Fibroblast of lung (primary cell): ENCODE measurements at regions not wholly inside any gene's neighbourhood (a gene's known extent, or its start where the extent isn't known, plus 50 kb on each side); places are given as distances from the start of the nearest gene placed in this dataset.
A peak's percentile ranks its signal among the peaks of the same experiment; 100 is the strongest.

Experiments used
- DNase-seq, 2 donors: peaks; one replicate each; pipeline versions ENCODE4 v3.0.0 to v3.0.0-alpha.2; 2010; ENCODE audit warnings: low read depth in 2 of 2
- H2AFZ ChIP-seq: 2 replicates; pipeline ENCODE4 v1.5.1; 2012; ENCODE audit warnings: low read length, control low read depth, inconsistent platforms
- H3K27ac ChIP-seq: 2 replicates; pipeline ENCODE4 v1.5.1; 2011; ENCODE audit warnings: low read length, control low read depth; ENCODE audit not compliant: insufficient read depth
- H3K27me3 ChIP-seq: 2 replicates; pipeline ENCODE4 v1.5.1; 2011; ENCODE audit warnings: mild to moderate bottlenecking, low read length; ENCODE audit not compliant: control insufficient read depth, insufficient read depth
- H3K36me3 ChIP-seq: 2 replicates; pipeline ENCODE4 v1.5.1; 2011; ENCODE audit warnings: low read length; ENCODE audit not compliant: control insufficient read depth, insufficient read depth
- H3K4me1 ChIP-seq: 2 replicates; pipeline ENCODE4 v1.5.1; 2011; ENCODE audit warnings: low read length; ENCODE audit not compliant: control insufficient read depth, insufficient read depth; ENCODE audit errors: extremely low read depth
- H3K4me2 ChIP-seq: 2 replicates; pipeline ENCODE4 v1.5.1; 2011; ENCODE audit warnings: low read length, control low read depth; ENCODE audit not compliant: insufficient read depth; ENCODE audit errors: extremely low read depth
- H3K4me3 ChIP-seq, 4 experiments: fragments of 200-600 bp in 1 of 4; sonication (generic) in 1 of 4; replicated peaks in 1 of 4; 2 replicates each; pipeline ENCODE4 v1.5.1; 2011 to 2016; ENCODE audit warnings: low read length in 4 of 4, low read depth in 3 of 4, mild to moderate bottlenecking in 3 of 4, control low read depth in 2 of 4, inconsistent platforms in 1 of 4, mixed read lengths in 1 of 4; ENCODE audit not compliant: insufficient read depth in 1 of 4; ENCODE audit errors: control extremely low read depth in 1 of 4
- H3K79me2 ChIP-seq: 2 replicates; pipeline ENCODE4 v1.5.1; 2012; ENCODE audit warnings: mild to moderate bottlenecking, low read length, inconsistent platforms; ENCODE audit not compliant: control insufficient read depth, insufficient read depth
- H3K9ac ChIP-seq: 2 replicates; pipeline ENCODE4 v1.5.1; 2011; ENCODE audit warnings: mild to moderate bottlenecking, low read length, control low read depth; ENCODE audit not compliant: insufficient read depth
- H3K9me3 ChIP-seq: 2 replicates; pipeline ENCODE4 v1.5.1; 2012; ENCODE audit warnings: low read depth, low read length; ENCODE audit not compliant: control insufficient read depth, insufficient read depth
- H4K20me1 ChIP-seq: 2 replicates; pipeline ENCODE4 v1.5.1; 2011; ENCODE audit warnings: low read length; ENCODE audit not compliant: control insufficient read depth, insufficient read depth; ENCODE audit errors: extremely low read depth
- EZH2 ChIP-seq: IDR thresholded peaks from 2 replicates; pipeline ENCODE4 v1.5.1; 2012; ENCODE audit warnings: low read length, control low read depth, mild to moderate bottlenecking; ENCODE audit errors: missing control alignments
- TF ChIP-seq, protein P1 (sequence below), 2 donors: IDR thresholded peaks in 1 of 2; conservative IDR thresholded peaks in 1 of 2; 1 replicate in 1 of 2; 2 replicates in 1 of 2; pipeline ENCODE4 v1.5.1; 2011 to 2012; ENCODE audit warnings: low read length in 2 of 2, control low read depth in 1 of 2, inconsistent platforms in 1 of 2, low read depth in 1 of 2, mild to moderate bottlenecking in 1 of 2

DNA sequence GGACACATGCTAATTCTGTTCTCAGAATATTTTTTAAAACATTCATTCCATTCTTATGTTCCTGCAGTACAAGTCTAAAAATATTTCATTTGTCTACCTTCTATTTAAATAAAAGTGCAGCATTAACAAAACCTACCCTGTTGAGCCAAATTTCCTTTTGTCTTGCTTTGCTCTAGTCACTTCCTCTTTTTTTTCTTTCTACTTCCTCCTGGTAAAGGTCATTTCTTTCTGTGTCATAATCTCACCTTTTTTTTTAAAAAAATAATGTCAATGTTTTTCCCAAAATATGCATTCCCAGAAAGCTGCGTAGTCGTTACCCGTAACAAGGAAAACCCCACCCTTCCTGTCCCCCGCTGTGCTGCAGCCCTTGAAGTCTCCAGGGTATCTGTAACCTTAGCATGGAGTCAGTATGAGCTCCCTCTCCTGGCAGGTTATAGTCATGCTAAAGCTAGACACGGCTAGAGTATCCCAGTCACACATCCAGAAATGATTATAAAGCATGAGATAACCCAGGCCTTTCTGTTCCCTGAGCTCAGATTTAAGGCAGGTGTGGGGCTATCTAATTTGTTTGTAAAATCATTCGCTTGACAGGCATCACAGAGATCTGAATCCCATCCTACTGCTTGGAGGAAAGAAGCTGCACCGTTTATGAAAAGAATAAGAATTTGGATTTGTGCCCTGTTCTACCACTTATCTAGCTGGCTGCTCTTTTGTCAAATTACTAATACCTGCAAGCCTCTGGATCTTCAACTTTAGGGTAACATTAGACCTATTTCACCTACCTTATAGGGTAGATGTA, 51.1 kb upstream of the EED start:
- Histone ChIP-seq H2AFZ (peak overlapping the region; percentile 24), H3K9me3 (no peaks in the 10 kb centered on the region), H3K4me2 (no peak overlapping the region), H3K4me1 (peaks cover 3% of the 10 kb centered on the region), H3K9ac (no peak overlapping the region), H3K27ac (no peak overlapping the region), H3K79me2 (no peaks in the 10 kb centered on the region), H3K4me3 (peak overlapping the region in 1 of 4 experiments; percentile 37), H4K20me1 (no peaks in the 10 kb centered on the region), H3K36me3 (no peaks in the 10 kb centered on the region), H3K27me3 (no peaks in the 10 kb centered on the region)
- TF ChIP-seq, protein P1, sequence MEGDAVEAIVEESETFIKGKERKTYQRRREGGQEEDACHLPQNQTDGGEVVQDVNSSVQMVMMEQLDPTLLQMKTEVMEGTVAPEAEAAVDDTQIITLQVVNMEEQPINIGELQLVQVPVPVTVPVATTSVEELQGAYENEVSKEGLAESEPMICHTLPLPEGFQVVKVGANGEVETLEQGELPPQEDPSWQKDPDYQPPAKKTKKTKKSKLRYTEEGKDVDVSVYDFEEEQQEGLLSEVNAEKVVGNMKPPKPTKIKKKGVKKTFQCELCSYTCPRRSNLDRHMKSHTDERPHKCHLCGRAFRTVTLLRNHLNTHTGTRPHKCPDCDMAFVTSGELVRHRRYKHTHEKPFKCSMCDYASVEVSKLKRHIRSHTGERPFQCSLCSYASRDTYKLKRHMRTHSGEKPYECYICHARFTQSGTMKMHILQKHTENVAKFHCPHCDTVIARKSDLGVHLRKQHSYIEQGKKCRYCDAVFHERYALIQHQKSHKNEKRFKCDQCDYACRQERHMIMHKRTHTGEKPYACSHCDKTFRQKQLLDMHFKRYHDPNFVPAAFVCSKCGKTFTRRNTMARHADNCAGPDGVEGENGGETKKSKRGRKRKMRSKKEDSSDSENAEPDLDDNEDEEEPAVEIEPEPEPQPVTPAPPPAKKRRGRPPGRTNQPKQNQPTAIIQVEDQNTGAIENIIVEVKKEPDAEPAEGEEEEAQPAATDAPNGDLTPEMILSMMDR (conservative IDR thresholded peaks at IDR 0.05 in 1 of 2, IDR thresholded peaks at IDR 0.05 in 1 of 2; ENCODE audit: low read depth in 1 of 2, low read length in 2 of 2): peak; percentile 74 to 77
- TF ChIP-seq EZH2: no peak
- DNase-seq: peak; percentile 82 to 84

DNA sequence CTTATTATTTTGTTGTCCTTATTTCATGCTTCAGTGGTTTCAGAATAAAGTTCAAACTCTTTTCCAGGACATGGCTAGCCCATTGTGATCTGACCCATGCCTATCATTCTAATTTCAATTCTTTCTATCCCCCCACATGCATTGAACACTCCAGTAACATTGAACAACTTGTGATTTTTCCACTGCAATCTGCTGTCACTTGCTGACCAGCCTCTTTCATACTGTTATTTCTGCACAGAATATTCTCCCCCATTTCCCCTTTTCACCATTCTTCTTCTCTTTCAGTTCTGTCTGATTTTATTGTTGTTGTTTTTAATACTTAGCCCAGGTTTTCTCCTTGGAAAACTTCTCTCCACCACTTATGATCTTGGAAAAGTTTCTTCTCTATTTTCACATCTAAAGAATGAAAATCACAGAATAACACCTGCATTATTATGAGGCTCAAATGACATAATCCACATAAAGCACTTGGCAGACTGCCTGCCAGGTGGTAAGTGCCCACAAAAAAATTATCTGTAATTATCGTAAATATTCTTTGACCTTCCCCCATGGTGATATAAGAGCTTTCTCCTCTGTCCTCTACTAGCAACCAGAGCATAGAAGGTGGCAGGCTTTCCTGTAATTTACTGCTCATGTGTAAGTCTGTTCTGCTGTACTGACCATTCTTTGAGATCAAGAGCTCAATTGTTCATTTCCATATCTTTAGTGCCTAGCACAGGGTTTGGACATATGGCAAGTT, 51.9 kb upstream of the EED start:
- no peak overlapping the region for H3K27ac ChIP-seq
- no peak overlapping the region for H3K9ac ChIP-seq
- H3K4me2 ChIP-seq: no peak overlapping the region
- no peaks in the 10 kb centered on the region for H3K9me3 ChIP-seq
- no peaks in the 10 kb centered on the region for H4K20me1 ChIP-seq
- H3K4me3 ChIP-seq: no peak overlapping the region
- no peaks in the 10 kb centered on the region for H3K27me3 ChIP-seq
- H3K79me2 ChIP-seq: no peaks in the 10 kb centered on the region
- H3K4me1 ChIP-seq: peaks cover 3% of the 10 kb centered on the region
- peak overlapping the region; percentile 24 for H2AFZ ChIP-seq
- no peak for DNase-seq
- no peaks in the 10 kb centered on the region for H3K36me3 ChIP-seq
- TF ChIP-seq EZH2: no peak
- TF ChIP-seq, protein P1 (conservative IDR thresholded peaks at IDR 0.05 in 1 of 2, IDR thresholded peaks at IDR 0.05 in 1 of 2; ENCODE audit: low read depth in 1 of 2, low read length in 2 of 2): no peak

DNA sequence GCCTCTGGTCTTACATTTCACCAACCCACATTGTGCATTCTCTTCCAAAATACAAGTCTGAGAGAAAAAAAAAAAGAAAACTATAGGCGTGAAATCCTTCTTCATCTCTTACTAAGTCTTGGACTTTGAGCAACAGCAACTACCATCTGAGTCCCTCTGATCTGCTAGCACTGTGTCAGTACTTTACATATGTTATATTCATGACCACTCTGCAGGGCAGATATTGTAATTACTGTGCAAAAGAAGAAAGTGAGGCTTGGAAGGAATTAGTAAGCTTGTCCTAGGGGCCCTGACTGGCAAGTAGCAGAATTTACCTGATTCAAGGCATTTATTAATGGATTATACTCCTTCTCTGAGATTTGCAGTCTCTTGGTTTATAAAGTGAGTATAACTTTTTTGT, 52.7 kb upstream of the EED start:
- DNase-seq: no peak
- no peak overlapping the region for H3K4me3 ChIP-seq
- H3K9ac ChIP-seq: no peak overlapping the region
- no peaks in the 10 kb centered on the region for H3K9me3 ChIP-seq
- H3K79me2 ChIP-seq: no peaks in the 10 kb centered on the region
- H3K36me3 ChIP-seq: no peaks in the 10 kb centered on the region
- no peaks in the 10 kb centered on the region for H4K20me1 ChIP-seq
- no peak for TF ChIP-seq EZH2
- TF ChIP-seq, protein P1 (conservative IDR thresholded peaks at IDR 0.05 in 1 of 2, IDR thresholded peaks at IDR 0.05 in 1 of 2; ENCODE audit: low read depth in 1 of 2, low read length in 2 of 2): no peak
- no peak overlapping the region for H3K4me2 ChIP-seq
- H3K27ac ChIP-seq: no peak overlapping the region
- H3K4me1 ChIP-seq: peaks cover 3% of the 10 kb centered on the region
- no peaks in the 10 kb centered on the region for H3K27me3 ChIP-seq
- H2AFZ ChIP-seq: no peak overlapping the region
